ENCODE measurements at regions not wholly inside any gene's neighbourhood (a gene's known extent, or its start where the extent isn't known, plus 50 kb on each side); places are given as distances from the start of the nearest gene placed in this dataset.

- DNase-seq (no peak), ATAC-seq (ENCODE audit: low read depth) (no peak)
- peaks cover 7% of the 10 kb centered on the region for H3K4me1 Mint-ChIP-seq
- POLR2A ChIA-PET: no interaction called here
- no peak overlapping the region for H3K27ac Mint-ChIP-seq
- H3K4me3 Mint-ChIP-seq: no peak overlapping the region
- TF ChIP-seq CTCF (IDR thresholded peaks at IDR 0.05): no peak
- CTCF ChIA-PET: no interaction called here
- intact Hi-C loops (cut with micrococcal nuclease): no loop called here
- H3K27me3 Mint-ChIP-seq: peaks cover 46% of the 10 kb centered on the region
- no peaks in the 10 kb centered on the region for H3K9me3 Mint-ChIP-seq
- H3K36me3 Mint-ChIP-seq (ENCODE audit: low read depth): no peaks in the 10 kb centered on the region
Observed at GRCh38 chr3:194224471-194225417, 88.8 kb downstream of the HES1 start.

GRCh38 chr3:194225418-194225812, 89.5 kb downstream of the HES1 start:
- ChIA-PET POLR2A (no interaction called here), CTCF (no interaction called here)
- peaks cover 41% of the 10 kb centered on the region for H3K27me3 Mint-ChIP-seq
- H3K27ac Mint-ChIP-seq: no peak overlapping the region
- H3K36me3 Mint-ChIP-seq (ENCODE audit: low read depth): no peaks in the 10 kb centered on the region
- DNase-seq (no peak), ATAC-seq (ENCODE audit: low read depth) (no peak)
- H3K4me1 Mint-ChIP-seq: peaks cover 7% of the 10 kb centered on the region
- no peaks in the 10 kb centered on the region for H3K9me3 Mint-ChIP-seq
- intact Hi-C loops (cut with micrococcal nuclease): no loop called here
- TF ChIP-seq CTCF (IDR thresholded peaks at IDR 0.05): no peak
- H3K4me3 Mint-ChIP-seq: no peak overlapping the region

- no peak for ATAC-seq (ENCODE audit: low read depth)
- no peak overlapping the region for H3K4me3 Mint-ChIP-seq
- no peak for DNase-seq
- no peaks in the 10 kb centered on the region for H3K9me3 Mint-ChIP-seq
- H3K4me1 Mint-ChIP-seq: peaks cover 7% of the 10 kb centered on the region
- ChIA-PET CTCF (no interaction called here), POLR2A (no interaction called here)
- no peak for TF ChIP-seq CTCF (IDR thresholded peaks at IDR 0.05)
- H3K36me3 Mint-ChIP-seq (ENCODE audit: low read depth): no peaks in the 10 kb centered on the region
- intact Hi-C loops (cut with micrococcal nuclease): no loop called here
- no peak overlapping the region for H3K27ac Mint-ChIP-seq
- H3K27me3 Mint-ChIP-seq: peaks cover 41% of the 10 kb centered on the region
Observed at GRCh38 chr3:194225988-194226663, 90.2 kb downstream of the HES1 start.

- H3K27ac Mint-ChIP-seq: no peak overlapping the region
- H3K4me1 Mint-ChIP-seq: no peaks in the 10 kb centered on the region
- ATAC-seq (ENCODE audit: low read depth): no peak
- peaks cover 4% of the 10 kb centered on the region for H3K9me3 Mint-ChIP-seq
- H3K4me3 Mint-ChIP-seq: no peak overlapping the region
- no peaks in the 10 kb centered on the region for H3K36me3 Mint-ChIP-seq (ENCODE audit: low read depth)
- POLR2A ChIA-PET: no interaction called here
- DNase-seq: no peak
- intact Hi-C loops (cut with micrococcal nuclease): no loop called here
- CTCF ChIA-PET: interaction anchor here (0.8 kb wide), 1 partner anchor 566 kb away, joined by 3 read pairs; no protein-coding TSS in a partner anchor
- peaks cover 26% of the 10 kb centered on the region for H3K27me3 Mint-ChIP-seq
- TF ChIP-seq CTCF (IDR thresholded peaks at IDR 0.05): no peak
Observed at GRCh38 chr3:194231929-194232832, 96.2 kb downstream of the HES1 start.
